ENCODE measurements at regions not wholly inside any gene's neighbourhood (a gene's known extent, or its start where the extent isn't known, plus 50 kb on each side); places are given as distances from the start of the nearest gene placed in this dataset.
A peak's percentile ranks its signal among the peaks of the same experiment; 100 is the strongest.

DNA sequence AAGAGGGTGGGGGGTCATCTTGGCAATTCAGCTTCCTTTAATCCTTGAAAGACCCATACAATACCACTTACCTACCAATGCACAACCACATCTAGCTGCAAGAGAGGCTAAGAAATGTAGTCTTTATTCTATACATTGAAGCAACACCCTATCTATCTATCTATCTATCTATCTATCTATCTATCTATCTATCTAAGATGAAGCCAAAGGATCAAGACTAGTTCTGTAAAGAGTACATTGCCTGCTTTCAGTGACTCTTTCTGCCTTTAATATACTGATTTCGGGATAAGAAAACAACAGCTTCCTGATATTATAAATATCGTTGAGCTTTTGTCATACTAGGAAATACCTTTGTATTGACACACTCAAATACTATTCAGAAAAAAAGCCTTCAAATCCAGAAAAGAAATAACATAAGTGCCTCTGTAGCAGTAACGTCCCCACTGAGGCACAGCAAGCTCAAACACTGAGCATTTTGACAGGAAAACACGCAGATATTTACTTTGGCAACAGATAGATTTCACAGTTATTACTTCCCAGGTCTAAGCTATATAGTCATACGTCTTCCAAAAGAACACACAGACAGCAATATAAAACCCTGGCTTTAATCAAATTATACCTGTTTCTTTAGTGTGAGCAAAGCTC, 139.4 kb upstream of the SERTAD2 start:
- Mint-ChIP-seq H3K9me3 (no peaks in the 10 kb centered on the region), H3K27ac (no peak overlapping the region), H3K4me3 (no peak overlapping the region), H3K4me1 (peaks cover 7% of the 10 kb centered on the region), H3K27me3 (no peaks in the 10 kb centered on the region), H3K36me3 (ENCODE audit: low read depth) (no peaks in the 10 kb centered on the region)
- intact Hi-C loops (cut with micrococcal nuclease) = loop anchor here (1.0 kb wide), 2 partner anchors 25 to 47 kb away; no protein-coding TSS in a partner anchor
- POLR2A ChIA-PET = interaction anchor here (0.7 to 1.9 kb wide), 5 partner anchors 26 to 140 kb away, joined by 3 to 8 read pairs (median 3); partner anchors contain the start of gene SERTAD2
- ATAC-seq (ENCODE audit: low read depth) (no peak), DNase-seq (no peak)
- TF ChIP-seq CTCF (IDR thresholded peaks at IDR 0.05) = no peak
- CTCF ChIA-PET = interaction anchor here (0.8 to 1.5 kb wide), 4 partner anchors 27 to 147 kb away, joined by 3 to 5 read pairs (median 4); no protein-coding TSS in a partner anchor

GRCh38 chr2:64793701-64794100, 140.0 kb upstream of the SERTAD2 start:
- ATAC-seq (ENCODE audit: low read depth) = peak; percentile 85
- CTCF ChIA-PET = interaction anchor here (0.8 to 1.5 kb wide), 4 partner anchors 27 to 147 kb away, joined by 3 to 5 read pairs (median 4); no protein-coding TSS in a partner anchor
- POLR2A ChIA-PET = interaction anchor here (0.7 to 1.9 kb wide), 4 partner anchors 25 to 140 kb away, joined by 3 to 8 read pairs (median 5); partner anchors contain the start of gene SERTAD2

GRCh38 chr2:64794426-64794995, 140.8 kb upstream of the SERTAD2 start:
- no peaks in the 10 kb centered on the region for H3K36me3 Mint-ChIP-seq (ENCODE audit: low read depth)
- no peak overlapping the region for H3K27ac Mint-ChIP-seq
- POLR2A ChIA-PET = interaction anchor here (0.6 kb wide), 1 partner anchor 44 kb away, joined by 6 read pairs; no protein-coding TSS in a partner anchor

More at GRCh38 chr2:64793701-64794100, 140.0 kb upstream of the SERTAD2 start:
- no peak for TF ChIP-seq CTCF (IDR thresholded peaks at IDR 0.05)
- no peak for DNase-seq
- Mint-ChIP-seq H3K36me3 (ENCODE audit: low read depth) (no peaks in the 10 kb centered on the region), H3K27me3 (no peaks in the 10 kb centered on the region), H3K4me3 (no peak overlapping the region), H3K27ac (no peak overlapping the region), H3K9me3 (no peaks in the 10 kb centered on the region), H3K4me1 (peaks cover 7% of the 10 kb centered on the region)
- intact Hi-C loops (cut with micrococcal nuclease) = loop anchor here (1.0 kb wide), 2 partner anchors 25 to 47 kb away; no protein-coding TSS in a partner anchor

DNA sequence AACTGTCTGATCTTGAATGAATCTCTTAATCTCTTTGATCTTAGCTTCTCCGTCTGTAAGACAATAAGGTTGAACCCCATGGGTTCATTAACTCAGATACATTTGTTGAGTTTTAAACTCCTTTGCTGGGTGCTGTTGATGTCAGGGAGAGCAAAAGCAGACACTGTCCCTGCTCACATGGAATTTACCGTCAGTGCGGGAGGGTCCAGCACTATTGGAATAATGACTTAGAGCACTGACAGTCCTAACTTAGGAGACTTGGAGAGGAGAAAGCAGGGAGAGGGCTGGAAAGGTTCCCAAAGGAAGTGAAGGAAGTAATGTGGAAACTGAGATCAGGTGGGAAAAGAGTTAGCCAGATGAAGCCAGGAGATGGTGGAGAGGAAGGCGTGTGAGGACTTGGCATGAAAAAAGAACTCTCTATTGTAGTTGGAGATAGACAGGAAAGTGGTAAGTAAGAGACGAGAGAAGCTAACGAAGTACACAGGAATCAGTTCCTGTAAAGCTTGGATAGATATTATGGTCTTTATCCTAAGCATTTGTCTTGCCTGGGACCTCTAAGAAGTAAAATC, 141.4 kb upstream of the SERTAD2 start:
- no peaks in the 10 kb centered on the region for H3K9me3 Mint-ChIP-seq
- no peak for DNase-seq
- H3K27me3 Mint-ChIP-seq = no peaks in the 10 kb centered on the region
- H3K4me3 Mint-ChIP-seq = no peak overlapping the region
- intact Hi-C loops (cut with micrococcal nuclease) = no loop called here
- H3K27ac Mint-ChIP-seq = no peak overlapping the region
- no peaks in the 10 kb centered on the region for H3K36me3 Mint-ChIP-seq (ENCODE audit: low read depth)
- peaks cover 7% of the 10 kb centered on the region for H3K4me1 Mint-ChIP-seq
- no peak for TF ChIP-seq CTCF (IDR thresholded peaks at IDR 0.05)
- CTCF ChIA-PET = interaction anchor here (0.9 kb wide), 1 partner anchor 27 kb away, joined by 3 read pairs; no protein-coding TSS in a partner anchor
- ATAC-seq (ENCODE audit: low read depth) = no peak
- POLR2A ChIA-PET = interaction anchor here (0.6 kb wide), 1 partner anchor 43 kb away, joined by 6 read pairs; no protein-coding TSS in a partner anchor

More at GRCh38 chr2:64794426-64794995, 140.8 kb upstream of the SERTAD2 start:
- H3K9me3 Mint-ChIP-seq = no peaks in the 10 kb centered on the region
- peaks cover 7% of the 10 kb centered on the region for H3K4me1 Mint-ChIP-seq
- no peak for TF ChIP-seq CTCF (IDR thresholded peaks at IDR 0.05)
- CTCF ChIA-PET = interaction anchor here (0.9 kb wide), 1 partner anchor 27 kb away, joined by 3 read pairs; no protein-coding TSS in a partner anchor
- no peak for ATAC-seq (ENCODE audit: low read depth)
- DNase-seq = no peak
- intact Hi-C loops (cut with micrococcal nuclease) = no loop called here
- H3K4me3 Mint-ChIP-seq = no peak overlapping the region
- H3K27me3 Mint-ChIP-seq = no peaks in the 10 kb centered on the region
